Activated naive CD4-positive, alpha-beta T cell (primary cell): ENCODE measurements at regions not wholly inside any gene's neighbourhood (a gene's known extent, or its start where the extent isn't known, plus 50 kb on each side); places are given as distances from the start of the nearest gene placed in this dataset.
"Not testable (repeated sequence)": the region's sequence is repeated elsewhere in the genome, so short reads cannot be mapped to it uniquely, and the experiment has no call there.

Experiments
- DNase-seq, 4 experiments: peaks; one replicate each; lab custom pipeline; 2025; lab: John Stamatoyannopoulos, UW

DNA sequence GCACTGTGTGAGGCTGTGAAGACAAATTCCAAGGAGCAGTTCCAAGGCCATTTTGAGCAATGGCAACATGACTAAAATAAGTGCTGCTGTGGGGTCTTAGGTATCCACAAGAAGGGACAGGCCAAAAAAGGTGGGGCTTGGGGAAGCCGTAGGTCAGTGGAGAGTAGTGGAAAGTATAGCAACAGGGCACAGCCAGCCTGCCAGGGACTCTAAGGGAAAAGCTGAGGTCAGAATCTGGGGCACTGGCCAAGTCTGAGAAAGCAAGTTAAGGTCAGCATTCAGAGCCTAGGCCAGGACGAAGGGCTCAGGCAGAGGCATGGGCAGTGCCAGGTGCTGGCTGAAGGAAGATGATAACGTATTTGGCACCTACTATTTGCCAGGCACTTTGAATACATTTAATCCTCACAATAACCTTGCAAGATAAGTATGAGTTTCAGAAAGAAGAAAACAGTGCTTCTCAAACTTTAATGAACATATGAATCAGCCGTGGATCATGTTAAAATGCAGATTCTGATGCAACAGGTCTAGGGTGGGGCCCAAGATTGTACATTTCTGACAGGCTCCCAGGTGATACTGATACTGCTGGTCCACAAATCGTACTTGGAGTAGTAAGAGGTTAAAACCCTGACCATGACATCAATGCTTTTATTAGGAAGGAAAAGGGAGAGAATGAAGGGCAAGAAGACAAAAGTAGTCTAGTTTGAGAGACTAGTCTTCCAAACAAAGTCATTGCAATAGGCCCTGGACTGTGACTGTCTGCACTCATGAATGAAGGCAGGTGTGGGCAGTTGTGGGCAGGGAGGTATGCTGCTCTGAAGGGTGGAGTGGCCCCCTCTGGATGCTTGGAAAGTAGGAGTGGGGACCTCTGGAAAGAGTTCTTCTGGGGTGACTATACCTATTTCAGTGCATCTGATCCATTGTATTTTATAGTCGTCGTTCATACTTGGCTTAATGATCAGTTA is 106.3 kb upstream of the ANKRD28 start:
- DNase-seq, result no peak

- no peak for DNase-seq
These were observed 107.3 kb upstream of the ANKRD28 start for GRCh38 chr3:15905041-15905440.

DNA sequence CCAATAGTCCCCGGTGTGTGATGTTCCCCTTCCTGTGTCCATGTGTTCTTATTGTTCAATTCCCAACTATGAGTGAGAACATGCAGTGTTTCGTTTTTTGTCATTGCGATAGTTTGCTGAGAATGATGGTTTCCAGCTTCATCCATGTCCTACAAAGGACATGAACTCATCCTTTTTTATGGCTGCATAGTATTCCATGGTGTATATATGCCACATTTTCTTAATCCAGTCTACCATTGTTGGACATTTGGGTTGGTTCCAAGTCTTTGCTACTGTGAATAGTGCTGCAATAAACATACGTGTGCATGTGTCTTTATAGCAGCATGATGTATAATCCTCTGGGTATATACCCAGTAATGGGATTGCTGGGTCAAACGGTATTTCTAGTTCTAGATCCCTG is 109.6 kb upstream of the ANKRD28 start:
- DNase-seq, result not testable (repeated sequence)

- no peak for DNase-seq
These were observed 121.2 kb upstream of the ANKRD28 start for GRCh38 chr3:15918988-15919387.

DNA sequence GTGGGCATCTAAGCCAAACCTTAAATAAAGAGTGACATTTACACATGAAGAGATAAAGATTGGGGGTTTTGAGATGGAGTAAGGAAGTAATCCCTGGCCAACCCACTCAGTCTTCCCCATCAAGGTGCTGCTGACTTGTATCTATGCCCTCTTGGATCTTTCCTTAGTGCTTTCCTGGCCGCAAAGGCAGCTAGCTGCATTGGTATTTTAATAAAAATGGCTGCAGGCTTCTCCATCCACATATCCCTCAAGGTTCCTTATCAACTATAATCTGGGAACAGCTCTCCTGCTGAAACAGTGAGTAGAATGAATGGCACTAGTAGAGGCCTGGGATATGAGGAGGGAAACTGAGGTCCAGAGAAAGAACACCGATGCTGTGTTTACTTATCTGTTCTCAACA is 122.2 kb upstream of the ANKRD28 start:
- DNase-seq, result no peak

DNA sequence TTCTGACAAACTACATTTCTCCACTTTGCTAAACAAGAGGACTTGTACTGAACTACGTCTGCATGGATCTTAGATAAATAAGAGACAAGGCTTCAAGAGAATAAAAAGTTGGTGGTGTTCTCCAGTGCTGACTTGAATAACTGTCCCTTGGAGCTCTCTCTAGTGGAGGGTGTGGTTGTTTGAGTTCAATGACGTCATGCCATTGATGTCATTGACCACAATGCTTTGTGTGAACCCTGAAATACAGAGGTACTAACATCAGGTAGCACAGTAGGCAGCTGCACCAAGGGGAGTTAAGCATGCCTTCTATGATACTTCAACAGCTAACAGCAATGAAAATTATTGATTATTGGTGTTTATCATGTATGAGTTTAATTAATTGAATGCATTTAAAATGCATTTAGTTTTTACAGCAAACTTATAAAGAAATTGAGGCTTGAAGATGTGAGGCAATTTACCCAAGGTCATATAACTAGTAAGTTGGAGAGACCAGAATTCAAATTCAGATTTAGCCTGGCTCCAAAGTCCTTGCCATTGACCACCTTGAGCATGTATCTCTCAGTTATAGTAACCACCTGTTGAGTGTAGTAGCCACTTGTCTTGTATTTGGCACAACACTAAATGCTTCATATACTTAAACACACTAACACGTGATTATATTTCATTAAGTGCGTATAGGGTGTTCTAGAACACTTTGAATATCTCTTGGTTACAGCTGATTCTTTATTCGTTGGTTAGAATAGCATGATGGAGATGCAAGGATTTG is 126.0 kb upstream of the ANKRD28 start:
- no peak for DNase-seq

DNA sequence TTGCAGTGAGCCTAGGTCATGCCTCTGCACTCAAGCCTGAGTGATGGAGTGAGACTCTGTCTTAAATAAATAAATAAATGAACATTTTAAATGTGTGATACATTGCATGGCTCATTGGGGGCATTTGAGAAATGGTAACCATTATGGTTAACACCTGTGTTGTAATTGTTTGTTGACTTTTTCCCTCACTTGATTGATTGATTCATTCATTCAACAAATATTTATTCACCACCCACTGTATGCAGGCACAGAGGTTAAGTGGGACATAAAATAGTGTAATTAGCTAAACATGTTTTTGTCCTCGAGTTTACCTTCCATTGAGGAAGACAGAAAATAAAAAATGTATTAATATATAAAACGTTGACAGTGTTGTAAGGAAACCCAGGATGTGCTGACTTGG is 127.1 kb upstream of the ANKRD28 start:
- DNase-seq, result no peak

- DNase-seq, result no peak
These were observed 129.1 kb upstream of the ANKRD28 start for GRCh38 chr3:15926871-15927270.

DNA sequence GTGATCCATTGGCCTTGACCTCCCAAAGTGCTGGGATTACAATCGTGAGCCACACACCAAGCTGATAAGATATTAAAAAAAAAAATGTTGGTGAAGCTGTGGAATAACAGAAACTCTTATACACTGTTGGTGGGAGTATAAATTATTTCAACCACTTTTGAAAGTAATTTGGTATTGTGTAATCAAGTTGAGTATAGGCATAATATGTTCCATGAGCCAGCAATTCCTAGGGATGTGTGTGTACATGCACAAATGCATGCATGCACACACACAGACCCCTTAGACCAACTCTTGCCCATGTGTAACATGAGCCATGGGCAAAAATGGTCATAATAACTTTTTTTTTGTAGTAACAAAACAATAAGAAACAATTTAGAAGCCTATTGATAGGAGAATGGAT is 130.2 kb upstream of the ANKRD28 start:
- no peak for DNase-seq

DNA sequence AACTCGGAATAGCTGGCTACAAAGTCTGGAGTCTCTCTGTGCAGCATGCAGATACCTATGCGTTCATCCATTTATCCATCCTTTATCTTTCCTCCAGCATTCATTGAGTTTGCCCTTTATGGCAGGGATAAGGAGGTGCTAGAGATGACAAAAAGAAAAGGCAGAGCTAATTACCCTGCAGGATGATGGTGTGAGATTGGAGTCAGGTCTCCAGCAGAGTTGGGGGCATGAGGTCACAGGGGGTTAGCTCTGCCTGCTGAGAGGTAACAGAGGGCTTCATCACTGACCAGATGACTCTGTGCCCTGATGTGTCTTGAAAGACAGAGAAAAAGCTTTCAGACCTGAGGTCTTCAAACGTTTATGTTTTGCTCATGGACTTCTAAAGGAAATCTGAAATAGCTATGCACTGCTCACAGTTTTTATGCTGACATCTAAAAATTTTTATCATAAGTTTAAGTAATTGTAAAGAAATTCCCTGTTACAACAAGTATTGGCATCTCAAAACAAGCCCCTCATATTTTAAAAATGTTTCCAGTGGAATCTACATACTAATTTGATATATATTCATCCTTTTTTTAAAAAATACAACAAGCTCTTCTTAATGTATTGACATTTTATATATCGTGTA is 132.3 kb upstream of the ANKRD28 start:
- DNase-seq, result no peak

DNA sequence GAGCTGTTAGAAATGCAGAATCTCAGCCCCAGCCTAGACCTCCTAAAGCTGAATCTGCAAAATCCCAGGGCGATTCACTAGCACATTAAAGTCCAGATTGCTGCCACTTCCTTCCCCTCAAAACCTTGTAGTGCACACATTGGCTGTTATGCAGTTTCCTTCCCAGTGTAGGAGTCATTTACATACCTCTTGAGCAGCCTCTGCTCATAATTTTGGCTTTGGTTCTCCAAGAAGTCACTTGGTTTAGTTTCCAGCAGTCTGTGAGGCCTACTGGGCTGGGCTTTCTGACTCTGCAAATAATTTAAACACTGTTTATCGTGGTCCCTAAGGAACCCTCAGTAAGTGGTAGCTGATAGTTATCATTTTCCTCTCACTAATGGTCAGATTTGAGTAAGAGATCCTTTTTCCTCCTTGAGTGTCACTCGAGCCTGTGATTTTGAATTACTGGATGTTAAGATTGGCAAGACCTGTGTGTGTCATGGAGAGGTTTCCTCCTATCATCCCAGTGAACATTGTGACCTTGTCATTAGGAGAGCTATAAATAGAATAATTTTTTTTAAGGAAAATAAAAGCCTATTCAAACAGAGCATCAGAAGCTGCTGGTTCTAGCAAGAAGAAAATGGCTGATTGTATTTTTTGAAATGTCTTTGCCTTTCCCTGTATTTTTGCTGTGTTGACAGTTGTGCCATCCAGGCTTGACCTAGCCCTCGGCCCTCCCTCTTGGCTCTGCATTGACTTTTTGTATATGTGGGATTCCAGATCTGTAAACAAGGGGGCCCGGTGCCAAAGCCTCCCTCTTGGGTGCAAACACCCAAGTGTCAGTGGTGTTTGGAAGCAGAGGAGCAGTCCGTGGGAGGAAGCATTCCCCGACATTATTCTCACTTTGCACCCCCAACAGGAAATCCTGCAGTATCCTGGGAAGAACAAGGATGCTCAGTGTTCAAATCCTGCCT is 134.8 kb upstream of the ANKRD28 start:
- DNase-seq, result no peak

DNA sequence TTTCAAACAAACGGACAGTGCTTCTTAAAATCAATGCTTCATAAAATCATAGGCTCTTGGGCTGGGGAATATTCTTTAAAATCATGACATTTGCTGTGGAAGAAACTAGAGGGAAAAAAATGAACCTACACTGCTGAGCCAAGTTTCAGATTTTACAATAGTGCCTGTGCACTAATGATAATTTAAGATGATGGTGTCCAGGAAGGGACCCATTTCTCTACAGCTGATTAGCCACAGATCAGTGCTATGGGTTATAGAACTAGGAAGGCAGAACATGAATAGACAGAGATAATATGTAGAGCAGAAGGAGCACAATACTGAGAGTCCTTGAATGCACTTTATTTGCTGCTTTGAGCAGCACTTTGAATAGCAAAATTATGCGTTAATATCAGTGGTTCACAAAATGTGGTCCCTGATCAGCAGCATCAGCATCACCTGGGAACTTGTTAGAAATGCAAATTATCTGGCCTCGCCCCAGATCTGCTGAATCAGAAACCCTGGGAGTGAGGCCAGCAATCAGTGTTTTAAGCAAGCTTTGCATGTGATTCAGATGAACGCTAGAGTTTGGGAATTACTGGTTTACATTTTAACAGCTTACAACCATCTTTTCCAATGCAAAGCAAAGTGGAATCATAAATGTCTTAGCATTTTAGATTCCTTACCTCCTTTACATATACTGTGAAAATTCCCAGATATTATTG is 135.8 kb upstream of the ANKRD28 start:
- DNase-seq, result no peak

DNA sequence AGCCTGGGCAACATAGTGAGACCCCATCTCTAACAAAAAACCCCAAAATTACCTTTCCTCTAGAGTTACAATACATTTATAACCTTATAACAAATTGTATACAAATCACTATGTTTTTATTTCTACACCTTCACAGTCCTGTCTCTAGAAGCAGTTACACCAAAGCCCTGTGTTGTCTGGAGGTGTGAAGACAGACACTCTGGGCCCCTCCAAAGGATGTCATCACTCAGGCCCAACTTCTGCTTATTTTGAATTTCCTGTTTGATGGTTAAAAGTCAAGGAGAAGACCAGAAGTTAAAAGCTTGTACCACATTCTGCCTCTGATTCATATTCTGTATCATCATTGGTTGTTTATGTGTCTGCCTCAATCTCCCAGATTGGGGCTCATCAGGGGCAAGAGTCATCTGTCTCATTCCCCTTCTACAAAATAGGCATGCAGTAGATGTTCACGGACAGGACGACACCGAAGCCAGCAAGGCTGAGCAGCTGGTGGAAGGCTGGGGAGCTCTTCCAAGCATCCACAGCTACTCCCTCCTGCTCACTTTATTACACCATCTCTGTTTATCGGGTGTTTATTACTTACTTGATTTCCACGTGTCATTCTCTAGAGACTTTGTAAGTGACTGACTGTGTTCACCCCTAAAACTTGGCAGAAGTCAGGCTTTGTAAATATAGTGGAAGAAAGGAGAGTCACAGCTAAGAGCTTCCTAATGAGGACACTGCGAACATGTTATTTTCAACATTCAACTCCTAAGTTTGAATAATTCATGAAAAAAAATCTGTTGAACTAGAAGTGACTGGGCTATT is 136.8 kb upstream of the ANKRD28 start:
- DNase-seq, result no peak

- no peak for DNase-seq
These were observed 138.5 kb upstream of the ANKRD28 start for GRCh38 chr3:15936312-15936711.

DNA sequence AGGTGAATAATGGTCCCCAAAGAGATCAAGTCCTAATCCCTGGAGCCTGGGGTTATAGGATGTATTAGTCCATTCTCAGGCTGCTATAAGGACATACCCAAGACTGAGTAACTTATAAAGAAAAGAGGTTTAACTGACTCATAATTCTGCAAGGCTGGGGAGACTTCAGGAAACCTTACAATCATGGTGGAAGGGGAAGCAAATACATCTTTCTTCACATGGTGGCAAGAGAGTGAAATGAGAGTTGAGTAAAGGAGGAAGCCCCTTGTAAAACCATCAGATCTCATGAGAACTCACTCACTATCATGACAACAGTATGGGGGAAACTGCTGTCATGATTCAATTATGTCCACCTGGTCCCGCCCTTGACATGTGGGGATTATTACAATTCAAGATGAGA is 142.9 kb upstream of the ANKRD28 start:
- no peak for DNase-seq

- not testable (repeated sequence) for DNase-seq
These were observed 143.7 kb upstream of the ANKRD28 start for GRCh38 chr3:15941457-15941856.

DNA sequence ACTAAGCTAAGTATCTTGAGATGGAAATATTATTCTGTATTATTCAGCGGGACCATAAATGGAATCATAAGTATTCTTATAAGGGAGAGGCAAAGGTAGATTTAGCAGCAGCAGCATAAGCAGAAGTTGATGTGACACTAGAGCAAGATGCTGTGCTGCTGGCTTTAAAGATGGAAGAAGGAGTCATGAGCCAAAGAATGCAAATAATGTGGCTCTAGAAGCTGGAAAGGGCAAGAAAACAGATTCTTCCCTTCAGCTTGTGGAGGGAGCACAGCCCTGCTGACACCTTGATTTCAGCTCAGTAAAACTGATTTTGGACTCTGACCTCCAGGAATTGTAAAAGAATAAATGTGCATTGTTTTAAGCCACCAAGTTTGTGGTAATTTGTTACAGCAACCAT is 144.2 kb upstream of the ANKRD28 start:
- no peak for DNase-seq

GRCh38 chr3:15942462-15942861 is 144.7 kb upstream of the ANKRD28 start:
- DNase-seq, result no peak

- no peak for DNase-seq
These were observed 145.2 kb upstream of the ANKRD28 start for GRCh38 chr3:15942936-15943335.

GRCh38 chr3:15948388-15948787 is 150.6 kb upstream of the ANKRD28 start:
- DNase-seq, result no peak
